Right lobe of liver (tissue), 4 donors: ENCODE measurements at regions not wholly inside any gene's neighbourhood (a gene's known extent, or its start where the extent isn't known, plus 50 kb on each side); places are given as distances from the start of the nearest gene placed in this dataset.

ENCODE experiments used
- CTCF ChIP-seq, 4 donors: fragments of 200-600 bp in 3 of 4; fragments of 450-650 bp in 1 of 4; IDR thresholded peaks; one replicate each; pipeline versions ENCODE4 v1.5.1 to v1.8.0; 2016 to 2022; ENCODE audit warnings: antibody characterized with exemption in 4 of 4, mild to moderate bottlenecking in 2 of 4
- POLR2A ChIP-seq: fragments of 450-650 bp; IDR thresholded peaks from one replicate; pipeline ENCODE4 v1.6.1; 2017; ENCODE audit warnings: antibody characterized with exemption, mild to moderate bottlenecking
- donor health status: DM: no; HTN: no; CAD: no.
- donor health status: DM: no; HTN: no; CAD: no.
- donor health status: DM: no; HTN: yes; CAD: no.

- no peak for TF ChIP-seq CTCF (IDR thresholded peaks at IDR 0.05)
- no peak for TF ChIP-seq POLR2A
Observed at GRCh38 chr12:22978962-22979361, 354.0 kb downstream of the ETNK1 start.
